ENCODE measurements at regions not wholly inside any gene's neighbourhood (a gene's known extent, or its start where the extent isn't known, plus 50 kb on each side); places are given as distances from the start of the nearest gene placed in this dataset.
"Not testable (repeated sequence)": the region's sequence is repeated elsewhere in the genome, so short reads cannot be mapped to it uniquely, and the experiment has no call there.

DNA sequence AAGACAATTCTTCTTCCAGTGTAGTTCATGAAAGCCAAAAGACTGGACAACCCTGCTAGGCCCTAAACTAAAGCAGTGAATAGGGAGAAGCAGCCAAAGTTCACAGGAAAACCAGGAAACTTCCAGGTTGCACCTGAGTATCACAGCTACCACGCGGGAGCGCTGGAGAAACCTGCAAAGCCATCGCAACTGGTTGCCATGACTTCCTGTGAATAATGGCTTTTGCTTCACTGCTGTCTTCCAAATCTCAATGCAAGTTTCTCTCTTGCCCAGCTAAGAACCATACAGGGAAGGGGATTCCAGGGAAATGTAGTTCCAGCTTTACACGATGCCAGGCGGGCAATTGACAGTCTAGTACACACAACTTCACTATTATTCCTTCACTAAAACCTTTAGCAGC is 114.1 kb downstream of the GXYLT1 start:
- DNase-seq: no peak

DNA sequence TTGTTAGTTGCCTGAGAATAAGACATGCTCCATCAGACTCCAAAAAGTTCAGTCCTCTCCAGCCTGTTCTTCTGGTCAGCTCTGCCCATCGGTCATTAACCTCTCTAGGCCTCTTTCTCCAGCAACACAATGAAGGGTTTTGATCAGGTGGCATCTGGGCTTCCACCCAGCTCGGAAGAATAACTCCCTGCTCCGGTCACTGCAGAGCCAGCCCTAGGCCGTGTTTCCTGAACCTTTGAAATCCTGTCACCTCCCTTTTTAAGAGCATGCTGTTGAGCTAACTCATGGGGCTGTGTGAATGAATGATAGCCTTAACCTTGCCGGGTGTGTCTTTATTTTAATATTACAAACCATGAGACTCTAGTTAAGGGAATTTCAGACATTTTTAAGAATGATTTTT is 117.1 kb downstream of the GXYLT1 start:
- no peak for DNase-seq

DNA sequence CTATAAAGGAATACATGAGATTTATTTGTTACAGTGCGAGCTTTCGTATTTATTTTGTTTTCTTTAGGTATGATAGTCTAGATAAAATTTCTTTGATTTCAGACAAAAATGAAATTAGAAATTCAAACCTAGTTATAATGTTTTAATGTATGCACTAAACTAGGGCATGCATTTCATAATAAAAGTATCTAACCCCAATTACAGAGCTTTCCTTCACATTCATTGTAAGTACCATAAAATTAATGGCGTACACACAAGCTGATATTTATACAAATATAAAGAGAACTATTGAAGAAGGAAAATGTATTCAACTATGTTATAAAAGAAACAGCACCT is 120.2 kb downstream of the GXYLT1 start:
- no peak for DNase-seq

- peak; percentile 68 for DNase-seq
These were observed 120.8 kb downstream of the GXYLT1 start for GRCh38 chr12:42023733-42024494.

DNA sequence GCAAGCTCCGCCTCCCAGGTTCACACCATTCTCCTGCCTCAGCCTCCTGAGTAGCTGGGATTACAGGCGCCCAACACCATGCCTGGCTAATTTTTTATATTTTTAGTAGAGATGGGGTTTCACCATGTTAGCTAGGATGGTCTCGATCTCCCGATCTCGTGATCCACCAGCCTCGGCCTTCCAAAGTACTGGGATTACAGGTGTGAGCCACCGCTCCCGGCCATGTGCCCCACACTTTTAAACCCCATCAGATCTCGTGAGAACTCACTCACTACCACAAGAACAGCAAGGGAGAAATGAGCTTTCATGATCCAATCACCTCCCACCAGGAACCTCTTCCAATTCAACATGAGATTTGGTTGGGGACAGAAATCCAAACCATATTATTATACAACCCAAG is 122.7 kb downstream of the GXYLT1 start:
- not testable (repeated sequence) for DNase-seq

GRCh38 chr12:42021469-42021868 is 123.2 kb downstream of the GXYLT1 start:
- no peak for DNase-seq

DNA sequence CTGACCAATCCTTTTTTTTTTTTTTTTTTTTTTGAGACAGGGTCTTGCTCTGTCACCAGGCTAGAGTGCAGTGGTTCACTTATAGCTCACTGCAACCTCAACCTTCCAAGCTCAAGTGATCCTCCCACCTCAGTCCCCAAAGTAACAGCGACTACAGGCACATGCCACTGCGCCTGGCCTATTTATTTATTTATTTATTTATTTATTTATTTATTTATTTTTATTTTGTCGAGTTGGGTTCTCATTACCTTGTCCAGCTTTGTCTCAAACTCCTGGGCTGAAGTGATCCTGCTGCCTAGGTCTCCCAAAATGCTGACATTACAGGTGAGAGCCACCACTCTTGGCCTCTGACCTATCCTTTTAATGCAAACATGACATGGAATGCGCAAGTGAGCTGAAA is 124.4 kb downstream of the GXYLT1 start:
- DNase-seq: no peak

DNA sequence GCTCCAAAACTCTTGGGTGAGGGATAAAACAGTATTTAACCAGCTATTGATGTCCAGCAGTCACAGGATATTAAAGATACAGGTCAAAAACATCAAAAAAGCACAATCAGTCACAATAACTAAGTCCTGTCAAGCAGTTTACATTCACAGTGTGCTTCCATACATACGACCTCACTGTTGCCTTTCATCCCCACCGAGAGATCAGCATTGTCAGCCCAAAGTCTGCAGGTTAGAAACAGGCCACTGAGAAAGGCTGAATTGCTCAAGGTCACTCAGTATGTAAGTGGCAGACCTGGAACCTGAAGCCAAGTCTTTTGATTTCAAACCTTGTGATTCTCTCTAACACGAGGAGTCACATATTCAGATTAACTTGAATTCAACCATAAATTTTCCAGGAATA is 124.9 kb downstream of the GXYLT1 start:
- no peak for DNase-seq

DNA sequence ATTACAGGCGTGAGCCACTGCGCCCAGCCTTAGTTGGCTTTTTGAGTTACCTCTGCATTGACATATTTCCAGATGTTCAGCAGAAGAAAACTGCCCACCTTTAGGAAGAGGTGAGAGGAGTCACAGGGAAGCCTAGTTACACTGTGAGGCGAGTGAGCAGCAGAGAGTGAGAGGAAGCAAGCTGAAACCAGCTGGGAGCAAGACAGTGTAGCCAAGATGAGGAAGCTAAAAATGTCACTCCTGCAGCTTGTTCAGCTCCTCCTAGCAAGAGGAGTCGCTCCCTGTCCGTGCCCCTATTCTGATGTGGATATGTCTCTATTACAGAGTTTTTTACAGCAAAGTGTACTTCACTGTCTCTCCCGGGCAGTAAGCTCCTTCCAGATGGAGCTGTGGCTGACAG is 127.6 kb downstream of the GXYLT1 start:
- no peak for DNase-seq

DNA sequence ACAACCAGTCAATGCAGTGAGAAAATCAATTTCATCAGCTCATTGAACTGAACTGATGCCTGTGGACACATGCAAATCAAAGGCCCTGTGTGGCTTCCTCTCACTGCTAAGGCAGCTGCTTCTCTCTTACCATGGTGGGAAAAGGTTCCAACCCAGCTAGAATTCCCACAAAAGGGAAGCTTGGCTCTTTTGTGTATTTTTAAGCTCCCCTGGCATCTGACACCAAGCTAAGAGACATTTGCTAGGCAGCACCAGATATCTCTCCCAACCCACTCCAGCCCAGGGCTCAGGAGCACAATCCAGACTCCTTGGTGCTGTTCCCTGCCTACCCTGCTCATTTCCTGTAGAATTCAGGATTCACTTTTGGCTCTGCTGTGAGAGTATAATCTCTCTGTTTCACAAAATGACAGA is 129.6 kb downstream of the GXYLT1 start:
- no peak for DNase-seq

DNA sequence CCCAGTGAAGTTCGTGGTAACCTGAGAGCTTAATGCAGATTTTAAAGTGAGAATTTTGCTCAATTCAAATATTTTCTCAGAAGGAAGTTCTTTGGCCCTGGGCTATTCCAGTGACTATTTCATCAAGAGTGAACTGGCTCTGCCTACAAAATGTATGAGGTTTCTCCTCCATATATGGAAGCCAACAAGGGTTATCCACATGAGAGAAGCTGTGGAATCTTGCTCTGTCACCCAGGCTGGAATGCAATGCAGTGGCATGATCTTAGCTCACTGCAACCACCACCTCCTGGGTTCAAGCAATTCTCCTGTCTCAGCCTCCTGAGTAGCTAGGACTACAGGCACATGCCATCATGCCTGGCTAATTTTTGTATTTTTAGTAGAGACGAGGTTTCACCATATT is 132.2 kb downstream of the GXYLT1 start:
- DNase-seq: peak; percentile 27

GRCh38 chr12:42010715-42011114 is 134.0 kb downstream of the GXYLT1 start:
- no peak for DNase-seq

- no peak for DNase-seq
These were observed 134.4 kb downstream of the GXYLT1 start for GRCh38 chr12:42010257-42010656.

GRCh38 chr12:42008996-42009395 is 135.7 kb downstream of the GXYLT1 start:
- no peak for DNase-seq

DNA sequence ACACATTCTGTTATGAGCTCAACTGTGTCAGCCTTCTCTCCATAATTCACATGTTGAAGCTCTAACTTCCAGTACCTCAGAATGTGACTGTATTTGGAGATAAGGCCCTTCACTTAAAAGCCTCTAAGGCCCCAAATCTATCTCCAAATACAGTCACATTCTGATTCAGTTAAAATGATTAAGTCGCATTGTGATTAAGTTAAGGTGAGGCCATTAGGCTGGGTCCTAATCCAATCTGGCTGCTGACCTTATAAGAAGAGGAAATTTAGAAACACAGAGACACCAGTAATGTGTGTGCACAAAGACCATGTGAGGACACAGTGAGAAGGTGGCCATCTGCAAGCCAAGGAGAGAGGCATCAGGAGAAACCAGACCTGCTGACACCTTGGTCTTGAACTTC is 141.6 kb downstream of the GXYLT1 start:
- no peak for DNase-seq

GRCh38 chr12:42002563-42002962 is 142.1 kb downstream of the GXYLT1 start:
- DNase-seq: no peak

DNA sequence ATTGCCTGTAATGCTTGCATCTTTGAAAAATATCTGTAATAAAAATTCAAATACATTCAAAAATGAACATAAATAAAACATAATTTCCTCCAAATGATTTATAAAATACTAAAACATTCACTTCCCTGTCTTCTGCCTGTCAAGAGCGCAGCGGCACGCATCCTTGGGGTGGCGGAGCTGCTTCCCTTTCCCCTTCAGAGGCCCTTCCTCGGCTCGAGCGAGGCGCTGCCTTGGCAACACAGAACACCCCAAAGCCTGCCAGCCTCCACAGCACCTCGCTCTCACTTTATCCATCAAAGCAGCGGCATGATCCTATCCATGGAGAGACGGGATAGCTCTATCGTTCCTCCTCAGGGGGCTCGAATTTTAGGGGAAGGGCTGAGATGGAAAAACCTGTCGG is 146.2 kb downstream of the GXYLT1 start:
- DNase-seq: no peak

DNA sequence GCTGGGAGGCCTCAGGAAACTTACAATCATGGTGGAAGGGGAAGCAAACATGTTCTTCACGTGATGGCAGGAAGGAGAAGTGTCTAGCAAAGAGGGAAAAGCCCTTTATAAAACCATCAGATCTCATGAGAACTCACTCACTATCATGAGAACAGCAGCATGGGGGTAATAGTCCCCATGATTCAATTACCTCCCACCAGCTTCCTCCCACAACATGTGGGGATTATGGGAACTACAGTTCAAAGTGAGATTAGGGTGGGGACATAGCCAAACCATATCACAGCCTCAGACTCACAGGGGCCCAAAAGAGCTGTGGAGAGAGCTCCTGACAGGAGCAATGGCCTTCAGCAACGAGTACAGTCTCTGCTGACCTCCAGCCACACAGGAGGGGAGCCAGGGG is 151.4 kb downstream of the GXYLT1 start:
- no peak for DNase-seq

GRCh38 chr12:41992692-41993215 is 151.9 kb downstream of the GXYLT1 start:
- DNase-seq: no peak

- DNase-seq: no peak
These were observed 152.7 kb downstream of the GXYLT1 start for GRCh38 chr12:41992022-41992421.

DNA sequence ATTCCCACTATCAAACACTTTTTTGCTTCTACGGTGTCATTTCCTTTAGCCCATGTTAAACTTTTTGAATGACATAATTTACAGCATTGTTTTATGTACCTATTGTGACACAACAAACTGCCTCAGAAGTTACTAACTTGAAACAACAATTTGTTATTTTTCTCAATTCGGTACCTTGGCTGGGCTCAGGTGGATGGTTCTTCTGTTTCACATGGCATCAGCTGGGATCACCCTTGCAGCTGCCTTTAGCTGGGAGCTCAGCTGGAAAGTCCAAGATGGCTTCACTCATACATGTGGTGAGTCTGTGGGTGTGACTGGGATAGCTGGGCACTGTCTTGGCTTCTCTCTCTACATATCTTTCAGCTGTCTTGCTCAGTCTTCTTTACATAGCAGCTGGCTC is 156.0 kb downstream of the GXYLT1 start:
- no peak for DNase-seq

DNA sequence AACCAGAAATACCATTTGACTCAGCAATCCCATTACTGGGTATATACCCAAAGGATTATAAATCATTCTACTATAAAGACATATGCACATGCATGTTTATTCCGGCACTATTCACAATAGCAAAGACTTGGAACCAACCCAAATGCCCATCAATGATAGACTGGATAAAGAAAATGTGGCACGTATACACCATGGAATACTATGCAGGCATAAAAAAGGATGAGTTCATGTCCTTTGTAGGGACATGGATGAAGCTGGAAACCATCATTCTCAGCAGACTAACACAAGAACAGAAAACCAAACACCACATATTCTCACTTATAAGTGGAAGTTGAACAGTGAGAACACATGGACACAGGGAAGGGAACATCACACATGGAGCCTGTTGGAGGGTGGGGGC is 158.2 kb downstream of the GXYLT1 start:
- DNase-seq: not testable (repeated sequence)

DNA sequence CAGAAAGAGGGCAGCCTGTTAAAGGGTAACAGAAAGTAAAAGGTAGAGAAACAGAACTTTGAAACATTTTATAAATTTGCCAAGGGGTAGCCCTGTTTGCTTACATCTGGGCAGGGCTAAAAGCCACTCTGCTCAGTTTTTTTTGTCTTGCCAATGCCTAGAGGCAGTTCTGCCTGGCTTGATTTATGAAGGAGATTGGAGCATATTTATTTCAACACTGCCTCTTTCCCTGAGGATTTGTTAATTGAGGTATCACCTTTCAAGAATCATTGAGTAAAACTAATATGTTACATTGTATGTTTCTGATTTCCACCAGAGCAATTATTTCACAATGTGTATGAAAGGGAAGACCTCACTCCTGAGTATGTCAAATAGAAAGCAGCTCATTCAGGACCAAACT is 160.8 kb downstream of the GXYLT1 start:
- no peak for DNase-seq

DNA sequence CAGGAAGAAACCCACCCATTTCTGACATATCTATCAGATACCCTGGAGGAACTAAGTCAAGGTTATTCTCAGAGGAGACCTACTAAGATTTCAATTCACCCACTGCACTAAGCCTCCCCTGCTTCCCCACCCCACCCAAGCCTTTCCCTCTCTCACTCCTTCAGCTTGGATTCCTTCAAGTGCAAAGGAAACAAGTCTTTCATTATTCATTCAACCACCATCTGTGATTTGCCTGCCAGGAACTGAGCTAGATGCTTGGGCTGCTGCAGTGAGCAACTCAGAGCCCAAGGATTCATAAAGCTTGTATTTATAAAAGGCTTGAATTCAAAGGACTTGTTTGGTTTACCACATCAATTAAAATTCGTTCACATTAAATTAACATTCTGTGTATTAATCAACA is 161.3 kb downstream of the GXYLT1 start:
- no peak for DNase-seq

DNA sequence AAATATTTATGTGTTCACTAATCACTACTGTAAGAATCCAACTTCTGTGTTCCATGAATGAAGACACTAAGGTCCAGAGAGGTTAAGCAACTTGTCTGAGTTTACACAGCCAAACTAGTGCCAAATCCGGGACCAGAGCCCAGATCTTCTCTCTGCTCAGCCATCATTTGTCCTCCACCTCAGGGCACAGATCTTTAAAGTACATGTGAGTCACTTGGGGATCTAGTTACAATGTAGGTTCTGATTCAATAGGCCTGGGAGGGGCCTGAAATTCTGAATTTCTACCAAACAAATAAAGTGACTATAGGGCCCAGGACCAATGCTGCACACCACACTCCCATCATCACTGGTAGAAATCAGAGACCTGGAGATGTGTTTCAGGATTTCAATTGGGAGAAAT is 162.9 kb downstream of the GXYLT1 start:
- DNase-seq: no peak

All from fibroblast of skin of right quadriceps (primary cell).